HT1080 (cell line): ENCODE measurements at regions not wholly inside any gene's neighbourhood (a gene's known extent, or its start where the extent isn't known, plus 50 kb on each side); places are given as distances from the start of the nearest gene placed in this dataset.

Experiments used
- DNase-seq: peaks from one replicate; pipeline ENCODE4 v3.0.0-alpha.2; 2015; ENCODE audit warnings: low read depth

DNA sequence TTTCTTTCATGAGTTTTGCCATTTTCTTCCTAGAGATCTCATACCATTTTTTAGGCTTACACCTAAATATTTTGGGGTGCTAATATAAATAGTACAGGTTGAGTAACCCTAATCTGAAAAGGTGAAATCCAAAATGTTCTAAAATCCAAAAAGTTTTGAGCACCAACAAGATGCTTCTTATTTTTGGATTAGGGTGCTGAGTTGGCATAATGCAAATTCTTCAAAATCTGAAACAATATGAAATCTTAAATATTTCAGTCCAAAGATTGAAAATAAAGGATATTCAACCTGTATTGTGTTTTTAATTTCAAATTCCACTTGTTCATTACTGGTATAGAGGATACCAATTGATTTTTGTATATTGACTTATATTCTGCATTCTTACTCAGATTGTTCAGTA is 51.1 kb upstream of the KCNK2 start:
- no peak for DNase-seq
